Activated CD4-positive, alpha-beta T cell treated with anti-CD3 and anti-CD28 coated beads, Interleukin-2, amount 10 ng/mL, durations not matched to agents 24 days and 14 days (primary cell): ENCODE measurements at regions not wholly inside any gene's neighbourhood (a gene's known extent, or its start where the extent isn't known, plus 50 kb on each side); places are given as distances from the start of the nearest gene placed in this dataset.

Source experiments
- DNase-seq: peaks from one replicate; pipeline ENCODE4 v3.0.0; 2022
- H3K27ac Mint-ChIP-seq: one replicate; pipeline ENCODE4 v1.8.0; 2022; ENCODE audit warnings: mild to moderate bottlenecking, mixed read lengths
- H3K27me3 Mint-ChIP-seq: one replicate; pipeline ENCODE4 v1.8.0; 2022; ENCODE audit warnings: mixed read lengths
- H3K36me3 Mint-ChIP-seq: one replicate; pipeline ENCODE4 v1.8.0; 2022; ENCODE audit warnings: low read depth, mild to moderate bottlenecking, mixed read lengths
- H3K4me1 Mint-ChIP-seq: one replicate; pipeline ENCODE4 v1.8.0; 2021; ENCODE audit warnings: mixed read lengths
- H3K4me3 Mint-ChIP-seq: one replicate; pipeline ENCODE4 v1.8.0; 2022; ENCODE audit warnings: mild to moderate bottlenecking, moderate library complexity, mixed read lengths
- H3K9me3 Mint-ChIP-seq: one replicate; pipeline ENCODE4 v1.8.0; 2021; ENCODE audit warnings: mixed read lengths
- intact Hi-C: fragments of 100-400 bp; cut with micrococcal nuclease; formaldehyde crosslinking; loops from one replicate; pipeline ENCODE4 v1.15.1; 2023

DNA sequence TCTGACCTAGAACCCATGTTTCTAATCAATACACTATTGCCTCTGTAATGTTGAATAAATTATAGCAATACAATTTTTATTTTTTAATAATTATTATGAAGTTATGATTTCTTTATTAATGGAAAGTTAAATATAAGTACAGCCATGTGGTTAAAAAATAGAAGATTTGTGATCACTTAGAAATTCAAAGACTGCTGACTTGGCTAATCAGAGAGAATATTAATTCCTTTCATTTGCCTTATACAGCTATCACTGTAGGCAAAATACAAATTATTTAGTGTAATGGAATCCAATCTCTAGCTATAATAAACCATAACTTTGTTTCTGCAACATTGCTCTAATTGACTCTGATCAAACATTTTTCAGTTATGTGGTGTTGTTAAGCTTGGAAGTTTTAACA is 255.0 kb upstream of the TAS2R1 start:
- H3K27ac Mint-ChIP-seq = no peak overlapping the region
- intact Hi-C loops = no loop called here
- H3K4me3 Mint-ChIP-seq = no peak overlapping the region
- peaks cover 7% of the 10 kb centered on the region for H3K9me3 Mint-ChIP-seq
- no peaks in the 10 kb centered on the region for H3K36me3 Mint-ChIP-seq
- no peak for DNase-seq
- H3K4me1 Mint-ChIP-seq = no peaks in the 10 kb centered on the region
- H3K27me3 Mint-ChIP-seq = no peaks in the 10 kb centered on the region

GRCh38 chr5:9878206-9878605 is 248.1 kb upstream of the TAS2R1 start:
- Mint-ChIP-seq H3K27me3 (no peaks in the 10 kb centered on the region), H3K36me3 (no peaks in the 10 kb centered on the region), H3K9me3 (peaks cover 7% of the 10 kb centered on the region), H3K27ac (no peak overlapping the region), H3K4me3 (no peak overlapping the region), H3K4me1 (no peaks in the 10 kb centered on the region)
- intact Hi-C loops = no loop called here
- DNase-seq = no peak

- no peaks in the 10 kb centered on the region for H3K4me1 Mint-ChIP-seq
- H3K27me3 Mint-ChIP-seq = no peaks in the 10 kb centered on the region
- peaks cover 7% of the 10 kb centered on the region for H3K9me3 Mint-ChIP-seq
- H3K4me3 Mint-ChIP-seq = no peak overlapping the region
- no peaks in the 10 kb centered on the region for H3K36me3 Mint-ChIP-seq
- DNase-seq = no peak
- intact Hi-C loops = no loop called here
- H3K27ac Mint-ChIP-seq = no peak overlapping the region
These were observed 247.3 kb upstream of the TAS2R1 start for GRCh38 chr5:9877488-9877887.

DNA sequence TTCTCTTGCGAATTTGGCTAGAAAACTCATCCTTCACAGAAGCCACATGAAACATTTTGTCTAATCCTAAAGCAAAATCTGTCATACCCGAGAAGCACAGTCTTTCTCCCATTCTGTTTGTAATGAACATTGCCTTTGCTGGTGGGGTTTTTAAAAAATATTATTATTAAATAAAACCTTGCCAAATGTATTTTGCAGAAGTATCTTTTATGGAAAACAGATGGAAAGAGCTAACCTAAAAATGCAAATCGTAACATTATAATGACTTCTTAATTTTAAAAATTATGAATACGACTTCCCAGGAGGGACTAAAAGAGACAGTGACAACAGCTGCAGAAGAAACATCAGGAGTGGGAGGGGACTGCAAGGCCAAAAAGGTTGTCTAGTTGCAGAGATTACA is 246.3 kb upstream of the TAS2R1 start:
- H3K9me3 Mint-ChIP-seq = peaks cover 7% of the 10 kb centered on the region
- no peak for DNase-seq
- intact Hi-C loops = no loop called here

DNA sequence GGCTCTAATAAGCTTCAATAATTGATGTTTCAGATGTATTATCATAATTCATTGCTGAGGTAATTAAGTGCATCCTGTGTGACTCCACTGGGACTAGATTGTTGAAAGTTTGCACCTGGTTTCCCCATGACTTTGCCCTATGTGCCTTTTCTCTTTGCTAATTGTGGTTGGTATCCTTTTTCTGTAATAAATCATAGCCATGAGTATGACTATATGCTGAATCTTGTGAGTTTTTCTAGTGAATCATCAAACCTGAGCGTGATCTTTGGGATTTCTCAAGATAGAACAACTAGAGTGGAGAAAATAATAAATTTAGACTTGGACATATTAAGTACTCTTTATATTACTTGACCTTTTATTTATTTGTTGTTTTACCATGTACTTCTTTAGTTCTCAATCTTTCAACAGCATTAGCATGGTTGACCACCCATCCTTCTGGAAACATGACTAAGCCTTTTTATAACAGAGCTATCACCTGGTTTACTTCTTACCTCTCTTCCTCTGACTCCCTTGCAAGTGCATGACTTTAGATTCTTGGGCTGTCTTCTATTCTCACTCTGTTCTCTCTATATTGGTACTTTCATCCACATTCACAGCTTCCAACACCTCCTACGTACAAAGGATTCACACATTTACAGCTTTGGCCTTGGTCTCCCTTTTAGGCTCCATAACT is 239.6 kb upstream of the TAS2R1 start:
- intact Hi-C loops = no loop called here
- peaks cover 37% of the 10 kb centered on the region for H3K9me3 Mint-ChIP-seq
- H3K4me1 Mint-ChIP-seq = no peaks in the 10 kb centered on the region
- H3K36me3 Mint-ChIP-seq = no peaks in the 10 kb centered on the region
- H3K4me3 Mint-ChIP-seq = no peak overlapping the region
- no peaks in the 10 kb centered on the region for H3K27me3 Mint-ChIP-seq
- H3K27ac Mint-ChIP-seq = no peak overlapping the region
- DNase-seq = no peak

More for the DNA sequence above, 246.3 kb upstream of the TAS2R1 start:
- Mint-ChIP-seq H3K4me3 (no peak overlapping the region), H3K27me3 (no peaks in the 10 kb centered on the region), H3K27ac (no peak overlapping the region), H3K4me1 (no peaks in the 10 kb centered on the region), H3K36me3 (no peaks in the 10 kb centered on the region)

- H3K27me3 Mint-ChIP-seq = no peaks in the 10 kb centered on the region
- H3K27ac Mint-ChIP-seq = no peak overlapping the region
- intact Hi-C loops = no loop called here
- H3K36me3 Mint-ChIP-seq = no peaks in the 10 kb centered on the region
- DNase-seq = no peak
- no peak overlapping the region for H3K4me3 Mint-ChIP-seq
- H3K9me3 Mint-ChIP-seq = peaks cover 34% of the 10 kb centered on the region
- H3K4me1 Mint-ChIP-seq = no peaks in the 10 kb centered on the region
These were observed 235.4 kb upstream of the TAS2R1 start for GRCh38 chr5:9865574-9865973.

DNA sequence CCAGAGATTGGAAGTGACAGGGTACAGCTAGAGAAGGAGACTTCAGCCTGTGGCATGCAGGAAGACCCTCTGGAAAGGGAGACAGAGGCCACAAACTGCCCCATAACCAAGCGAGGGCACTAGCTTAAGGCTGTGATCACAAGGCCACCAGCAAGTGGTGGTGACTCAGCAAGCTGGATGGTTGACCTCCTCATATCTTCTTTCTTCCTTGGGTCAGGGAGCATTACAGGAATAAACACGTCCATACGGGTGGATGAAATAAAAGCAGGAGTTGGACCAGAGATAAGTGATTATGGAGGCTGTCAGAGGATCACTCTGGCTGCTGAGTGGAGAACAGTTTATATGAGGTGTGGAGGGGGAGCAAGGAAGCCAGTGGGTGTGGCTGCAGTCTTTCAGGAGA is 234.6 kb upstream of the TAS2R1 start:
- intact Hi-C loops = no loop called here
- no peaks in the 10 kb centered on the region for H3K36me3 Mint-ChIP-seq

GRCh38 chr5:9863486-9863885 is 233.3 kb upstream of the TAS2R1 start:
- Mint-ChIP-seq H3K36me3 (no peaks in the 10 kb centered on the region), H3K27ac (no peak overlapping the region), H3K27me3 (no peaks in the 10 kb centered on the region), H3K4me1 (no peaks in the 10 kb centered on the region), H3K9me3 (peaks cover 18% of the 10 kb centered on the region), H3K4me3 (no peak overlapping the region)
- no peak for DNase-seq
- intact Hi-C loops = no loop called here

More for the DNA sequence above, 234.6 kb upstream of the TAS2R1 start:
- Mint-ChIP-seq H3K27me3 (no peaks in the 10 kb centered on the region), H3K4me1 (no peaks in the 10 kb centered on the region), H3K4me3 (no peak overlapping the region), H3K9me3 (peaks cover 27% of the 10 kb centered on the region), H3K27ac (no peak overlapping the region)
- DNase-seq = no peak

- no peaks in the 10 kb centered on the region for H3K36me3 Mint-ChIP-seq
- DNase-seq = no peak
- H3K27ac Mint-ChIP-seq = no peak overlapping the region
- no peak overlapping the region for H3K4me3 Mint-ChIP-seq
- peaks cover 14% of the 10 kb centered on the region for H3K9me3 Mint-ChIP-seq
- no peaks in the 10 kb centered on the region for H3K27me3 Mint-ChIP-seq
- intact Hi-C loops = no loop called here
- no peaks in the 10 kb centered on the region for H3K4me1 Mint-ChIP-seq
These were observed 231.6 kb upstream of the TAS2R1 start for GRCh38 chr5:9861666-9862256.

- H3K4me3 Mint-ChIP-seq = no peak overlapping the region
- no peak for DNase-seq
- no peak overlapping the region for H3K27ac Mint-ChIP-seq
- no peaks in the 10 kb centered on the region for H3K4me1 Mint-ChIP-seq
- intact Hi-C loops = no loop called here
- no peaks in the 10 kb centered on the region for H3K27me3 Mint-ChIP-seq
- H3K36me3 Mint-ChIP-seq = no peaks in the 10 kb centered on the region
- peaks cover 2% of the 10 kb centered on the region for H3K9me3 Mint-ChIP-seq
These were observed 229.7 kb upstream of the TAS2R1 start for GRCh38 chr5:9859808-9860207.

- no peak for DNase-seq
- H3K36me3 Mint-ChIP-seq = no peaks in the 10 kb centered on the region
- H3K4me1 Mint-ChIP-seq = no peaks in the 10 kb centered on the region
- no peak overlapping the region for H3K27ac Mint-ChIP-seq
- intact Hi-C loops = no loop called here
- no peaks in the 10 kb centered on the region for H3K27me3 Mint-ChIP-seq
- no peak overlapping the region for H3K4me3 Mint-ChIP-seq
- H3K9me3 Mint-ChIP-seq = no peaks in the 10 kb centered on the region
These were observed 227.9 kb upstream of the TAS2R1 start for GRCh38 chr5:9858043-9858442.

- H3K36me3 Mint-ChIP-seq = no peaks in the 10 kb centered on the region
- no peak overlapping the region for H3K27ac Mint-ChIP-seq
- H3K27me3 Mint-ChIP-seq = no peaks in the 10 kb centered on the region
- H3K4me1 Mint-ChIP-seq = no peaks in the 10 kb centered on the region
- intact Hi-C loops = no loop called here
- DNase-seq = no peak
- no peaks in the 10 kb centered on the region for H3K9me3 Mint-ChIP-seq
- no peak overlapping the region for H3K4me3 Mint-ChIP-seq
These were observed 223.2 kb upstream of the TAS2R1 start for GRCh38 chr5:9853309-9853708.

DNA sequence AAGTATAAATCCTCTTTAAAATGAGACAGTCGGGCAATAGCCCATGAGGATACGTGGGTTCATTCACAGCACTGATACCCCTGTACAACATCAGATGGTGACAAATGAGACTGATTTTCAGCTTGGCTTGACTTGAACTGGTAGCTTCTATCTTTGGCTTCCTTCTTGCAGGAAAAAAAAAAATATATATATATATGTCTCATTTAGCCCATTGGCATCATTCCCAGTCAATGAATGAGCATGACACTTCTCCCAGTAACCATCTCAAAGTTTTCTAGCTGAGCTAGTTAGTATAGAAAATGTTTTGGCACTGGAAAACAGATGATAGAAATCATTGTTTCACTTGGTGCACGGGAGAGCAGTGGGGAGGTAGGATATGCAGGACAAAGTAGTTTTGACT is 222.5 kb upstream of the TAS2R1 start:
- intact Hi-C loops = no loop called here
- H3K36me3 Mint-ChIP-seq = no peaks in the 10 kb centered on the region
- no peak overlapping the region for H3K27ac Mint-ChIP-seq
- no peaks in the 10 kb centered on the region for H3K4me1 Mint-ChIP-seq
- no peaks in the 10 kb centered on the region for H3K9me3 Mint-ChIP-seq
- H3K4me3 Mint-ChIP-seq = no peak overlapping the region
- no peaks in the 10 kb centered on the region for H3K27me3 Mint-ChIP-seq
- no peak for DNase-seq

DNA sequence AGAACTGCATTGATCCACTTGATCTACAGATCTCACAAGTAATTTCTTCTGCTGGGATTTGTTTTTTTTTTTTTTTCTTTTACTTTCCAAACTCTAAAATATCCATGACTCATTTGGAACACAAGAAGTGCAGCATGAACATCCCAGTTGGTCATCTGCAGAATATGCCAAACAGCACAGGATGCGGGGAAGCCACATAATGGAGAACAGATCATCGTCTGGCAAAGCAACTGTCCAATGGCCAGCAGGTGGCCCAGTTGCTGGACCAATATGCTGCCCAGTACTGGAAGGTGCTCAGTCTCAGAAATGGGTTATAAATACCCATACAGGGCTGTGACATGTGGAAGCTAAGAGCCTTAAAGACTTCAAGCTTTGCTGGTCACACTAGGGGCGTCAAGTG is 221.3 kb upstream of the TAS2R1 start:
- no peaks in the 10 kb centered on the region for H3K27me3 Mint-ChIP-seq
- H3K36me3 Mint-ChIP-seq = no peaks in the 10 kb centered on the region
- H3K4me3 Mint-ChIP-seq = no peak overlapping the region
- H3K9me3 Mint-ChIP-seq = no peaks in the 10 kb centered on the region
- DNase-seq = no peak
- H3K4me1 Mint-ChIP-seq = no peaks in the 10 kb centered on the region
- H3K27ac Mint-ChIP-seq = no peak overlapping the region
- intact Hi-C loops = no loop called here

- no peaks in the 10 kb centered on the region for H3K9me3 Mint-ChIP-seq
These were observed 220.3 kb upstream of the TAS2R1 start for GRCh38 chr5:9850456-9850855.

More at GRCh38 chr5:9850456-9850855, 220.3 kb upstream of the TAS2R1 start:
- Mint-ChIP-seq H3K27ac (no peak overlapping the region), H3K27me3 (no peaks in the 10 kb centered on the region), H3K36me3 (no peaks in the 10 kb centered on the region), H3K4me3 (no peak overlapping the region), H3K4me1 (no peaks in the 10 kb centered on the region)
- intact Hi-C loops = no loop called here
- no peak for DNase-seq
